Spinal cord (tissue), 9 donors: ENCODE measurements at regions not wholly inside any gene's neighbourhood (a gene's known extent, or its start where the extent isn't known, plus 50 kb on each side); places are given as distances from the start of the nearest gene placed in this dataset.

ENCODE experiments used
- DNase-seq, 6 donors: peaks; one replicate each; pipeline versions ENCODE4 v3.0.0 to v3.0.0-alpha.2; 2013 to 2015; ENCODE audit warnings: low spot score in 6 of 6, low read depth in 4 of 6
- H3K27ac ChIP-seq: one replicate; pipeline ENCODE4 v1.5.1; 2013; ENCODE audit warnings: low read depth, low read length, control low read depth
- H3K27me3 ChIP-seq: one replicate; pipeline ENCODE4 v1.6.1; 2013; ENCODE audit warnings: low read length; ENCODE audit not compliant: control insufficient read depth, insufficient read depth
- H3K36me3 ChIP-seq: one replicate; pipeline ENCODE4 v1.6.1; 2013; ENCODE audit warnings: low read length; ENCODE audit not compliant: control insufficient read depth, insufficient read depth
- H3K4me1 ChIP-seq: one replicate; pipeline ENCODE4 v1.6.1; 2013; ENCODE audit warnings: low read length; ENCODE audit not compliant: control insufficient read depth, insufficient read depth
- H3K4me3 ChIP-seq: one replicate; pipeline ENCODE4 v1.5.1; 2013; ENCODE audit warnings: low read depth, low read length, control low read depth
- H3K9me3 ChIP-seq: one replicate; pipeline ENCODE4 v1.6.1; 2013; ENCODE audit warnings: low read length; ENCODE audit not compliant: control insufficient read depth, insufficient read depth
- WGBS: methylation state at CpG from one replicate; pipeline ENCODE4 v1.1.5; 2013; ENCODE audit warnings: missing lambda C conversion rate; ENCODE audit not compliant: insufficient coverage; 5-methylcytosine and 5-hydroxymethylcytosine counted together
- donor health status: healthy.

DNA sequence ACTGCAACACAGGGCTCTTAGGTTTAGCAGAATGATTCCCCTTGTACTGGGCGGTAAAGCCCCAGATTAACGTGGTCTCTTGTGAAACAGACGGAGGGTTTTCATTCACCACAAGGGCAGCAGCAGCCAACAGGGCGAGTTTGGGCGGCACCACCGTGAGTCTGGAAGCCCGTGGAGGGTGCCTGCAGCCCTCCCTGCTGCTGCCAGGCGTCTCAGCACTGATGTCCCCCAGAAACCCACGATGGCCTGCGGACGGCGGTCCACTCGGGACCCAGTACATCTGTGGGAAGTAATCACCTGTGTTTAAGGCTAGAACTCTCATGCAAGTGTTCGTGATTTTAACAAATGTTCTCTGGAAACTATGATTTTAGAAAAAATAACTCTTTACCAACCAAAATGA lies 67.8 kb downstream of the IRX2 start:
- H3K9me3 ChIP-seq, result no peaks in the 10 kb centered on the region
- H3K4me1 ChIP-seq, result peaks cover 10% of the 10 kb centered on the region
- H3K27ac ChIP-seq, result no peak overlapping the region
- H3K36me3 ChIP-seq, result no peaks in the 10 kb centered on the region
- H3K27me3 ChIP-seq, result peaks cover 2% of the 10 kb centered on the region
- H3K4me3 ChIP-seq, result no peak overlapping the region
- DNase-seq, result no peak
- WGBS, result 87% methylated on average over 12 of the region's 14 CpGs

DNA sequence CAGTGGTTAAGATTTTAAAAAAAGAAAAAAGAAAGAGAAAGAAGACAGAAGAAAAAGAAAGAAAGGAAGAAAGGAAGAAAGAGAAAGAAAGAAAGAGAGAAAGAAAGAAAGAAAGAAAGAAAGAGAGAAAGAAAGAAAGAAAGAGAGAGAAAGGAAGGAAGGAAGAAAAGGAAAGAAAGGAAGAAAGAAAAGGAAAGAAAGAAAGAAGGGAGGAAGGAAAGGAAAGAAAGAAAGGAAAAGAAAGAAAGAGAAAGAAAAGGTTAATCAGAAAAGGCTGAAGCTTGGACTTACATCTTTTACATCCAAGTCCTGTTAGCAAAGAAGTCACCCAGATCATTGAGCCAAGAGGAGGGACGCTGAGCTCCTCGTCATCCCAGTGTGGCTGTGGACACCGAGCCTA lies 70.0 kb downstream of the IRX2 start:
- no peak overlapping the region for H3K27ac ChIP-seq
- H3K4me1 ChIP-seq, result peaks cover 4% of the 10 kb centered on the region
- no peaks in the 10 kb centered on the region for H3K27me3 ChIP-seq
- DNase-seq, result no peak
- no peak overlapping the region for H3K4me3 ChIP-seq
- H3K9me3 ChIP-seq, result no peaks in the 10 kb centered on the region
- no peaks in the 10 kb centered on the region for H3K36me3 ChIP-seq
- 92% methylated on average over 3 of the region's 3 CpGs for WGBS

DNA sequence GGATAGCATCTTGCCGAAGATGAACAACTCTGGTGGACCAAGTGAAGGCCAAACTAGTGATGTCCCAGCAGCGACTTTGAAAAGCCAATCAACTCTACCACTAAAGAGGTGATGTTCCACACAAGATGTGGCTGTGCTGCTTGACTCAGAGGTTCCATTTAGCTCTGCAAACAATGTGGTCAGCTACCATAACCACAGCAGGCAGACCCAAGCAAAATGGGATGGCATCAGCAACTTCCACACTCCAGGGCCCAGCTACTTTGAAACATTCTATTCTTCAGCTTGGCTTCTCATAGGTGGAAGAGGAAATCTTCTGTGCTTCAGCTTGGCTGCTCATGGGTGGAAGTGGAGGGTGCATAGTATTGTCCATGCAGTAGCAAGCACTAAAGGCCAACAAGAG lies 70.5 kb downstream of the IRX2 start:
- DNase-seq, result no peak
- Histone ChIP-seq H3K4me3 (no peak overlapping the region), H3K4me1 (no peaks in the 10 kb centered on the region), H3K27ac (no peak overlapping the region), H3K36me3 (no peaks in the 10 kb centered on the region), H3K27me3 (no peaks in the 10 kb centered on the region), H3K9me3 (no peaks in the 10 kb centered on the region)
- 96% methylated on average over 2 of the region's 2 CpGs for whole genome bisulfite sequencing

DNA sequence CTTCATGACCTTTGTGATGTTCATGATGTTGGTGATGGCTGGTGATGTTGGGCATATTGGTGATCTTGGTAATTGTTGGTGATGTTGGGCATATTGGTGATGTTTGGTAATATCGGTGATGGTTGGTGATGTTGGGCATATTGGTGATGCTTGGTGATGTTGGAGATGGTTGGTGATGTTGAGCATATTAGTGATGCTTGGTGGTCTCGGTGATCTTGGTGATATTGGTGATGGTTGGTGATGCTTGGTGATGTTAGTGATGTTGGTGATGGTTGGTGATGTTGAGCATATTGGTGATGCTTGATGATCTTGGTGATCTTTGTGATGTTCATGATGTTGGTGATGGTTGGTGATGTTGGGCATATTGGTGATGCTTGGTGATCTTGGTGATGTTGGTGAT lies 73.8 kb downstream of the IRX2 start:
- no peak overlapping the region for H3K27ac ChIP-seq
- no peaks in the 10 kb centered on the region for H3K4me1 ChIP-seq
- no peaks in the 10 kb centered on the region for H3K36me3 ChIP-seq
- WGBS, result 95% methylated on average over 2 of the region's 2 CpGs
- no peak overlapping the region for H3K4me3 ChIP-seq
- no peaks in the 10 kb centered on the region for H3K9me3 ChIP-seq
- no peak for DNase-seq
- peaks cover 2% of the 10 kb centered on the region for H3K27me3 ChIP-seq

DNA sequence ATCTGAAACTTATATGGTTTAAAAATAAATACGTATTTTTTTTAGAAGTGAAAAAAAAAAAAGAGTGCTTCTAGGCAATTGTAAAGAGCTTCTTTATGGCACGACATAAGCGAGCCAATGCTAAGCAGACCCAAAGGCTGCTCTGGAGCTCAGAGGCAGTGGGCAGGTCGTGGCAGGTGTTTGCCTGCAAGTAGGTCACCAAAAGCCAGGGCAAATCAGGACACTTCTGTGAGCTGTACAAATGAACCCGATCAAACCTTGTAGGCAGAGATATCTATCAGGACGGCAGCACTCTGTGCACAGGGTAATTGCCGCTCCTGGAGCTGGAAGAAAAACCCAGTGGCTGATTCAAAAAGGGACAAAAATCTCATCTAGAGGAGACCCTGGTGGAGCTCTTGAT lies 75.9 kb downstream of the IRX2 start:
- Histone ChIP-seq H3K27me3 (peaks cover 2% of the 10 kb centered on the region), H3K4me1 (no peaks in the 10 kb centered on the region)
- 87% methylated on average over 7 of the region's 7 CpGs for WGBS

DNA sequence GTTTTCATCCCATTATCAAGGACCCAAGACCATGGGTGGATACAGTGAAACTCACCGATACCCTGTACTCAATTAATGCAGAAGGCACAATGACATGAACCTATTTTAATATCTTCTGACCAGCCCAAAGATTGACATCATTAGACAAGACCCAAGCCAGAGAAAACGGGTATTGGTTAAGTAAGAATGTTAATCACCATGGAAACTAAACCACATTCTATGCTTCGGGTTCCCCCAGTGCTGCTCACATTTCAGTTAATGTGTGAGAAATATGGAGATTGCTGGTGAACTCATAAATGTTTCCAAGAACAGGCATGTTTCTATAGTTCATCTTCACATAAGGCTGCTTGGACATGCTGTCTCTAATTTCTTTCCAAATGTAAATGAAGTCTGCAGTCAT lies 77.0 kb downstream of the IRX2 start:
- no peak overlapping the region for H3K4me3 ChIP-seq
- H3K4me1 ChIP-seq, result no peaks in the 10 kb centered on the region
- peak in 1 of 6 donors; percentile 4 for DNase-seq
- H3K27ac ChIP-seq, result no peak overlapping the region
- peaks cover 2% of the 10 kb centered on the region for H3K27me3 ChIP-seq
- WGBS, result 100% methylated on average over 1 of the region's 3 CpGs
- H3K36me3 ChIP-seq, result no peaks in the 10 kb centered on the region
- no peaks in the 10 kb centered on the region for H3K9me3 ChIP-seq

More for the DNA sequence above, 75.9 kb downstream of the IRX2 start:
- H3K36me3 ChIP-seq, result no peaks in the 10 kb centered on the region
- H3K27ac ChIP-seq, result no peak overlapping the region
- H3K4me3 ChIP-seq, result no peak overlapping the region
- no peaks in the 10 kb centered on the region for H3K9me3 ChIP-seq
- no peak for DNase-seq

DNA sequence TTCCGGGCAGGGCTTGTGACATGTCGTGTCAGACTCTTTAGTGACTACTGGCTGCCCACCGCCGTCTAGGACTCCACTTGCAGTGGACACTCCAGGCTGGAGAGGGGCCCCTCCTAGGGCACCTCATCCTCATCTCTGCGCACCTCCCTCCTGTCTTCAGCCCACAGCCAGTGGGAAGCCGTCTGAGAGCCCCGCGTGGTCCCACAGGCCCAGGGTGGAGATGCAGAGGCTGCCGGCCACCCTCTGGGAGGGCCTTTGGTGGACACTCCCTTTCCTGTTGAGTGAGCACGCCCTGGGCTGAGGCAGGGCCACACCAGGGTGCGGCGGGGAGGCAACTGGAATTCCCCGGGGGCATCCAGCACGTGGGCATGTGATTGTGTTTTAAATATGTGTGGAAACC lies 80.5 kb downstream of the IRX2 start:
- no peak overlapping the region for H3K4me3 ChIP-seq
- no peak for DNase-seq
- WGBS, result 80% methylated on average over 10 of the region's 14 CpGs
- H3K9me3 ChIP-seq, result no peaks in the 10 kb centered on the region
- peaks cover 2% of the 10 kb centered on the region for H3K27me3 ChIP-seq
- no peak overlapping the region for H3K27ac ChIP-seq
- no peaks in the 10 kb centered on the region for H3K4me1 ChIP-seq
- H3K36me3 ChIP-seq, result no peaks in the 10 kb centered on the region

DNA sequence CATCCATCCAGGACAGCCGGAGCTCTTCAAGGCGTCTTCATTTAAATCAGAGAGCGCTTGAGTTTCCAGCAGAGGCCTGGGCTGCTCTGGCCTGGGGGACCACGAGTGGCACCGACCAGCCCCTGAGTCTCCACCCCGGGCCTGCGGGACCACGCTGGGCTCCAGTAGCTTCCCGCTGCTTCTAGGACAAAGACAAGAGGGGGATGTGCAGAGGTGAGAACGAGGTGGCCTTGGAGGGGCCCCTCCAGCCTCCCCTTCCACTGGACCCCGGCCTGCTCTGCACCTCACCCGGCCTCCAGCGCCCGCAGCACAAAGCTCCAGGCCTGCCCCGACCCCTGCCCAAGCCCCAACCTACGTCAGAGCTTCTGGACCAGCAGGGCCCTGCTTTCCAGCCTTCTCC lies 81.6 kb downstream of the IRX2 start:
- Histone ChIP-seq H3K4me1 (no peaks in the 10 kb centered on the region), H3K4me3 (no peak overlapping the region), H3K27ac (no peak overlapping the region), H3K27me3 (peaks cover 2% of the 10 kb centered on the region), H3K36me3 (no peaks in the 10 kb centered on the region), H3K9me3 (no peaks in the 10 kb centered on the region)
- WGBS, result 86% methylated on average over 13 of the region's 16 CpGs
- DNase-seq, result no peak

DNA sequence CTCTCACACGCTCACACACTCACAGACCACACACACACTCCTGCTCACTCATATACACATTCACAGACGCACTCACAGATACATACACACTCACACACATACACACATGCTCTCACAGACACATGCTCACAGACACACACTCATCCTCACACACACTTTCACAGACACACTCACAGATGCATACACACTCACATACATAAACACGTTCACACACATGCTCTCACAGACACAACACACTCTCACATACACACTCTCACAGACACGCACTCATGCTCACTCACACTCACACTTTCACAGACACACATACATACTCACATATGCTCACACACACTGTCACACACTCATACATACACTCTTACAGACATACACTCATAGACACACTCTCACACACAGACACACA lies 82.2 kb downstream of the IRX2 start:
- Histone ChIP-seq H3K27me3 (peaks cover 2% of the 10 kb centered on the region), H3K4me3 (no peak overlapping the region), H3K4me1 (no peaks in the 10 kb centered on the region), H3K36me3 (no peaks in the 10 kb centered on the region), H3K9me3 (no peaks in the 10 kb centered on the region), H3K27ac (no peak overlapping the region)
- no peak for DNase-seq
- 84% methylated on average over 4 of the region's 4 CpGs for WGBS

DNA sequence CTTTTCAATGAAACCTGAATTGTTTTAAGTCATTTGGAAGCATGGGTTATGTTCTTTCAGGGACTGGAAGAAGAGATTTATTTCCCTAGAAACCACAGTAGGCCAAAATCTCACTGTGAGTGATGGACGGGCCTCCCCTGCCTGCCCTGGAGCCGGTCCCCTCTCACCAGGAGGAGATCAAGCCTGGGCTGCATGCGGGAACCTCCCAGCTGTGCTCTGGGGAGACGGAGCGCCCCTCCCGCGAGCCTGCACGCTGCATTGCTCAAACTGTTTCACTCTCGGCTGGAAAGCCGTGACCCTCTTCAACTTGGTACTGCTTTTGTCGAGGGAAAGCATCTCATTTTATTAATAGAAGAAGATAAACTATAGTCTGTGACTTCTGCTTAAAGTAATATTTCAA lies 85.4 kb downstream of the IRX2 start:
- 44% methylated on average over 7 of the region's 11 CpGs for WGBS

More for the DNA sequence above, 85.4 kb downstream of the IRX2 start:
- DNase-seq, result no peak
- no peaks in the 10 kb centered on the region for H3K4me1 ChIP-seq
- H3K9me3 ChIP-seq, result no peaks in the 10 kb centered on the region
- no peak overlapping the region for H3K4me3 ChIP-seq
- peaks cover 2% of the 10 kb centered on the region for H3K27me3 ChIP-seq
- H3K36me3 ChIP-seq, result no peaks in the 10 kb centered on the region
- H3K27ac ChIP-seq, result no peak overlapping the region
